Adrenal gland (tissue), 5 donors: ENCODE measurements at regions not wholly inside any gene's neighbourhood (a gene's known extent, or its start where the extent isn't known, plus 50 kb on each side); places are given as distances from the start of the nearest gene placed in this dataset.

Experiments
- POLR2A ChIP-seq, 2 donors: fragments of 450-650 bp; IDR thresholded peaks; one replicate each; pipeline ENCODE4 v1.6.1; 2017; ENCODE audit warnings: antibody characterized with exemption in 2 of 2, mild to moderate bottlenecking in 2 of 2, moderate library complexity in 1 of 2
- TF ChIP-seq, protein P1 (sequence below), 6 experiments: fragments of 450-650 bp in 4 of 6; fragments of 200-600 bp in 2 of 6; sonication (generic) in 1 of 6; IDR thresholded peaks; 1 replicate in 5 of 6; 2 replicates in 1 of 6; pipeline versions ENCODE4 v1.5.1 to v1.8.0; 2016 to 2021; ENCODE audit warnings: antibody characterized with exemption in 6 of 6, mild to moderate bottlenecking in 2 of 6, moderate library complexity in 1 of 6
- donor health status: DM: no; HTN: no; CAD: no.

DNA sequence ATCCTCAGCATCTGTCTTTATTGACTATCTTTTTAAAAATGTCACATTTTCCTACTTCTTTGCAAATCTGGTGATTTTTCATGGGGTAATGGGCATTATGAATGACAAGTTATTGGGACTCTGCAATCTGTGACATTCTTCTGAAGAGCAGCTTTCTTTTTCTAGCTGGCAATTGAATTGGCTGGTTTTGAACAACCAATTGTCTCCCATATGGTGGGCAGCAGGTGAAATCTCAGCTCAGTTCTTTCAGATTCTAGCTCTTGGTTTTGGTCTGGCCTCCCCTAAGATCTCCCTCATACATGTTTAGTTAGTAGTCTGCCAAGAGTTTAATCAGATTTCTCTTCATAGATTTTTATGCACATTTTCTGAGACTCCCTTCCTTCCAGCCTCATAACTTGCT is 107.9 kb upstream of the EPB41L3 start:
- TF ChIP-seq, protein P1, sequence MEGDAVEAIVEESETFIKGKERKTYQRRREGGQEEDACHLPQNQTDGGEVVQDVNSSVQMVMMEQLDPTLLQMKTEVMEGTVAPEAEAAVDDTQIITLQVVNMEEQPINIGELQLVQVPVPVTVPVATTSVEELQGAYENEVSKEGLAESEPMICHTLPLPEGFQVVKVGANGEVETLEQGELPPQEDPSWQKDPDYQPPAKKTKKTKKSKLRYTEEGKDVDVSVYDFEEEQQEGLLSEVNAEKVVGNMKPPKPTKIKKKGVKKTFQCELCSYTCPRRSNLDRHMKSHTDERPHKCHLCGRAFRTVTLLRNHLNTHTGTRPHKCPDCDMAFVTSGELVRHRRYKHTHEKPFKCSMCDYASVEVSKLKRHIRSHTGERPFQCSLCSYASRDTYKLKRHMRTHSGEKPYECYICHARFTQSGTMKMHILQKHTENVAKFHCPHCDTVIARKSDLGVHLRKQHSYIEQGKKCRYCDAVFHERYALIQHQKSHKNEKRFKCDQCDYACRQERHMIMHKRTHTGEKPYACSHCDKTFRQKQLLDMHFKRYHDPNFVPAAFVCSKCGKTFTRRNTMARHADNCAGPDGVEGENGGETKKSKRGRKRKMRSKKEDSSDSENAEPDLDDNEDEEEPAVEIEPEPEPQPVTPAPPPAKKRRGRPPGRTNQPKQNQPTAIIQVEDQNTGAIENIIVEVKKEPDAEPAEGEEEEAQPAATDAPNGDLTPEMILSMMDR (IDR thresholded peaks at IDR 0.05) = no peak
- TF ChIP-seq POLR2A (IDR thresholded peaks at IDR 0.05) = no peak
